PC-9 (cell line): ENCODE measurements at regions not wholly inside any gene's neighbourhood (a gene's known extent, or its start where the extent isn't known, plus 50 kb on each side); places are given as distances from the start of the nearest gene placed in this dataset.

Experiments
- EZH2 ChIP-seq: fragments of 200-600 bp; sonication (generic); IDR thresholded peaks from 2 replicates; pipeline ENCODE4 v1.8.0; 2017; ENCODE audit warnings: antibody characterized with exemption, low read depth
- TF ChIP-seq, protein P1 (sequence below): fragments of 200-600 bp; sonication (generic); conservative IDR thresholded peaks from 2 replicates; pipeline ENCODE4 v1.6.1; 2017; ENCODE audit warnings: mixed run types, antibody characterized with exemption, mild to moderate bottlenecking, moderate library complexity

DNA sequence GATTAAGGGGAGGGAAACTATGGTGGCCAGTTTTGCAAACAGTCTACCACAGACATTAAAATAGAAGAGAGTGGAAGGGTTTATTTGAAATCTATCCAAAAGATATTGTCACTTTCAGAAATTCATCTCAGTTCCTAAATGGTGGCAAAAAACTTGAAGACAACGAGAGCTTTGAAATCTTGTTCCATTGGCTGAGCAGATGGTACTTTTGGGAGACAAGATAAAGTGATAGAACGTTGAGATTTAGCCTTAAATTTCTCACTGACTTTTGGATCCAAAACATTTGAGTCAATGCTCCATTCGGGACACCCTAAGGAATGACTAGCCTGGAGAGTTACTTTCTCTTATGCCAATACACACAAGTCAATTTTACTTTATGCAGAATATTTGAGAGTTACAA is 319.1 kb upstream of the LARGE1 start:
- TF ChIP-seq, protein P1, sequence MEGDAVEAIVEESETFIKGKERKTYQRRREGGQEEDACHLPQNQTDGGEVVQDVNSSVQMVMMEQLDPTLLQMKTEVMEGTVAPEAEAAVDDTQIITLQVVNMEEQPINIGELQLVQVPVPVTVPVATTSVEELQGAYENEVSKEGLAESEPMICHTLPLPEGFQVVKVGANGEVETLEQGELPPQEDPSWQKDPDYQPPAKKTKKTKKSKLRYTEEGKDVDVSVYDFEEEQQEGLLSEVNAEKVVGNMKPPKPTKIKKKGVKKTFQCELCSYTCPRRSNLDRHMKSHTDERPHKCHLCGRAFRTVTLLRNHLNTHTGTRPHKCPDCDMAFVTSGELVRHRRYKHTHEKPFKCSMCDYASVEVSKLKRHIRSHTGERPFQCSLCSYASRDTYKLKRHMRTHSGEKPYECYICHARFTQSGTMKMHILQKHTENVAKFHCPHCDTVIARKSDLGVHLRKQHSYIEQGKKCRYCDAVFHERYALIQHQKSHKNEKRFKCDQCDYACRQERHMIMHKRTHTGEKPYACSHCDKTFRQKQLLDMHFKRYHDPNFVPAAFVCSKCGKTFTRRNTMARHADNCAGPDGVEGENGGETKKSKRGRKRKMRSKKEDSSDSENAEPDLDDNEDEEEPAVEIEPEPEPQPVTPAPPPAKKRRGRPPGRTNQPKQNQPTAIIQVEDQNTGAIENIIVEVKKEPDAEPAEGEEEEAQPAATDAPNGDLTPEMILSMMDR = no peak
- no peak for TF ChIP-seq EZH2
